Muscle layer of colon (tissue), 2 donors: ENCODE measurements at regions not wholly inside any gene's neighbourhood (a gene's known extent, or its start where the extent isn't known, plus 50 kb on each side); places are given as distances from the start of the nearest gene placed in this dataset.

ENCODE experiments used
- H3K27ac ChIP-seq: one replicate; pipeline ENCODE4 v1.7.0; 2013; ENCODE audit warnings: low read depth, mild to moderate bottlenecking, low read length, moderate library complexity
- H3K27me3 ChIP-seq, 2 donors: one replicate each; pipeline ENCODE4 v1.7.0; 2013; ENCODE audit warnings: low read length in 2 of 2, mild to moderate bottlenecking in 2 of 2; ENCODE audit not compliant: insufficient read depth in 2 of 2, control insufficient read depth in 1 of 2
- H3K36me3 ChIP-seq: one replicate; pipeline ENCODE4 v1.7.0; 2013; ENCODE audit warnings: mild to moderate bottlenecking, low read length; ENCODE audit not compliant: insufficient read depth
- H3K4me1 ChIP-seq: one replicate; pipeline ENCODE4 v1.7.0; 2013; ENCODE audit warnings: mild to moderate bottlenecking, low read length; ENCODE audit not compliant: insufficient read depth
- H3K4me3 ChIP-seq, 2 donors: one replicate each; pipeline ENCODE4 v1.7.0; 2013; ENCODE audit warnings: low read length in 2 of 2, low read depth in 1 of 2, mild to moderate bottlenecking in 1 of 2, moderate library complexity in 1 of 2
- H3K9ac ChIP-seq: one replicate; pipeline ENCODE4 v1.7.0; 2013; ENCODE audit warnings: low read length
- H3K9me3 ChIP-seq: one replicate; pipeline ENCODE4 v1.7.0; 2013; ENCODE audit warnings: mild to moderate bottlenecking, low read length
- donor health status: abdominal sarcoma.
- donor health status: Adenocarcinoma of cecum.

GRCh38 chr13:33756929-33757328, 61.0 kb upstream of the RFC3 start:
- Histone ChIP-seq H3K36me3 (no peaks in the 10 kb centered on the region), H3K27ac (no peak overlapping the region), H3K27me3 (no peaks in the 10 kb centered on the region), H3K4me1 (peaks cover 4% of the 10 kb centered on the region), H3K9me3 (no peaks in the 10 kb centered on the region), H3K9ac (no peak overlapping the region), H3K4me3 (no peak overlapping the region)

- Histone ChIP-seq H3K36me3 (no peaks in the 10 kb centered on the region), H3K27me3 (no peaks in the 10 kb centered on the region), H3K4me3 (no peak overlapping the region), H3K27ac (no peak overlapping the region), H3K9ac (no peak overlapping the region), H3K9me3 (no peaks in the 10 kb centered on the region), H3K4me1 (peaks cover 6% of the 10 kb centered on the region)
Observed at GRCh38 chr13:33757713-33758112, 60.2 kb upstream of the RFC3 start.

- Histone ChIP-seq H3K27ac (no peak overlapping the region), H3K36me3 (no peaks in the 10 kb centered on the region), H3K9me3 (no peaks in the 10 kb centered on the region), H3K9ac (no peak overlapping the region), H3K27me3 (no peaks in the 10 kb centered on the region), H3K4me3 (no peak overlapping the region), H3K4me1 (peaks cover 6% of the 10 kb centered on the region)
Observed at GRCh38 chr13:33758113-33758512, 59.8 kb upstream of the RFC3 start.

GRCh38 chr13:33761740-33762139, 56.2 kb upstream of the RFC3 start:
- no peak overlapping the region for H3K9ac ChIP-seq
- no peak overlapping the region for H3K27ac ChIP-seq
- no peaks in the 10 kb centered on the region for H3K36me3 ChIP-seq

GRCh38 chr13:33763021-33763420, 54.9 kb upstream of the RFC3 start:
- H3K9ac ChIP-seq: no peak overlapping the region
- H3K36me3 ChIP-seq: no peaks in the 10 kb centered on the region
- no peaks in the 10 kb centered on the region for H3K27me3 ChIP-seq
- H3K9me3 ChIP-seq: no peaks in the 10 kb centered on the region
- no peak overlapping the region for H3K4me3 ChIP-seq
- H3K4me1 ChIP-seq: peaks cover 6% of the 10 kb centered on the region
- no peak overlapping the region for H3K27ac ChIP-seq

More at GRCh38 chr13:33761740-33762139, 56.2 kb upstream of the RFC3 start:
- H3K9me3 ChIP-seq: no peaks in the 10 kb centered on the region
- no peak overlapping the region for H3K4me3 ChIP-seq
- H3K27me3 ChIP-seq: no peaks in the 10 kb centered on the region
- peaks cover 6% of the 10 kb centered on the region for H3K4me1 ChIP-seq

- Histone ChIP-seq H3K36me3 (no peaks in the 10 kb centered on the region), H3K9ac (no peak overlapping the region), H3K4me1 (peaks cover 6% of the 10 kb centered on the region), H3K27ac (no peak overlapping the region), H3K4me3 (no peak overlapping the region), H3K27me3 (no peaks in the 10 kb centered on the region), H3K9me3 (no peaks in the 10 kb centered on the region)
Observed at GRCh38 chr13:33764716-33765115, 53.2 kb upstream of the RFC3 start.

GRCh38 chr13:33766329-33767123, 51.4 kb upstream of the RFC3 start:
- Histone ChIP-seq H3K4me3 (no peak overlapping the region), H3K27me3 (no peaks in the 10 kb centered on the region), H3K36me3 (no peaks in the 10 kb centered on the region), H3K4me1 (peaks cover 5% of the 10 kb centered on the region), H3K27ac (no peak overlapping the region), H3K9me3 (no peaks in the 10 kb centered on the region), H3K9ac (no peak overlapping the region)

- Histone ChIP-seq H3K4me3 (no peak overlapping the region), H3K9me3 (no peaks in the 10 kb centered on the region), H3K27me3 (no peaks in the 10 kb centered on the region), H3K36me3 (no peaks in the 10 kb centered on the region), H3K27ac (no peak overlapping the region), H3K4me1 (no peaks in the 10 kb centered on the region), H3K9ac (no peak overlapping the region)
Observed at GRCh38 chr13:33767140-33767539, 50.8 kb upstream of the RFC3 start.
